ENCODE measurements at regions not wholly inside any gene's neighbourhood (a gene's known extent, or its start where the extent isn't known, plus 50 kb on each side); places are given as distances from the start of the nearest gene placed in this dataset.

DNA sequence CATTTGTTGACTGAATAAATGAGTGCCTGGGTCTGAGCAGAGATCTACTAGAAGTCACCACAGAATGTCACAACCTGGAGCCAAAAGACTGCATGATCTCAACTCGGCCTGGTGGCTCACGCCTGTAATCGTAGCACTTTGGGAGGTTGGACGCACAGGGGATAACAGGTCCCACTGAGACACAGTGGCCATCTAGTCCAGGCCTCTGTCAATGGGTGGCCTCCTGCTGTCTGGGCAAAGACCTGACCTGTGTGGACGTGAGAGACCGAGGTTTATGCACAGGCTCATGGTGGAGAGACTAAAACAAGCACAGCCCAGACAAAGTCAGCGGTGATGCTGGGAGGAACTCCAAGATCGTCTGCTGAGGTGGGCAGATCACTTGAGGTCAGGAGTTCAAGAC lies 103.0 kb upstream of the BACE2 start:
- Histone ChIP-seq H2AFZ (ENCODE audit: low read length) (no peak overlapping the region), H3K9me3 (ENCODE audit: low read length) (no peaks in the 10 kb centered on the region), H3K9me2 (ENCODE audit: insufficient read depth, low read length) (no peaks in the 10 kb centered on the region), H3K79me2 (ENCODE audit: insufficient read depth, low read depth, low read length) (no peaks in the 10 kb centered on the region), H3K4me1 (ENCODE audit: insufficient read depth, low read length, poor library complexity, severe bottlenecking) (no peaks in the 10 kb centered on the region), H3K4me2 (ENCODE audit: low read length) (no peak overlapping the region), H3K36me3 (ENCODE audit: insufficient read depth, low read length) (no peaks in the 10 kb centered on the region), H3K4me3 (ENCODE audit: low read depth, low read length, poor library complexity, severe bottlenecking) (no peak overlapping the region), H3K27ac (ENCODE audit: low read depth, low read length, poor library complexity, severe bottlenecking) (no peak overlapping the region), H4K20me1 (ENCODE audit: insufficient read depth, low read length) (no peaks in the 10 kb centered on the region)
- TF ChIP-seq, protein P1, sequence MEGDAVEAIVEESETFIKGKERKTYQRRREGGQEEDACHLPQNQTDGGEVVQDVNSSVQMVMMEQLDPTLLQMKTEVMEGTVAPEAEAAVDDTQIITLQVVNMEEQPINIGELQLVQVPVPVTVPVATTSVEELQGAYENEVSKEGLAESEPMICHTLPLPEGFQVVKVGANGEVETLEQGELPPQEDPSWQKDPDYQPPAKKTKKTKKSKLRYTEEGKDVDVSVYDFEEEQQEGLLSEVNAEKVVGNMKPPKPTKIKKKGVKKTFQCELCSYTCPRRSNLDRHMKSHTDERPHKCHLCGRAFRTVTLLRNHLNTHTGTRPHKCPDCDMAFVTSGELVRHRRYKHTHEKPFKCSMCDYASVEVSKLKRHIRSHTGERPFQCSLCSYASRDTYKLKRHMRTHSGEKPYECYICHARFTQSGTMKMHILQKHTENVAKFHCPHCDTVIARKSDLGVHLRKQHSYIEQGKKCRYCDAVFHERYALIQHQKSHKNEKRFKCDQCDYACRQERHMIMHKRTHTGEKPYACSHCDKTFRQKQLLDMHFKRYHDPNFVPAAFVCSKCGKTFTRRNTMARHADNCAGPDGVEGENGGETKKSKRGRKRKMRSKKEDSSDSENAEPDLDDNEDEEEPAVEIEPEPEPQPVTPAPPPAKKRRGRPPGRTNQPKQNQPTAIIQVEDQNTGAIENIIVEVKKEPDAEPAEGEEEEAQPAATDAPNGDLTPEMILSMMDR (conservative IDR thresholded peaks at IDR 0.05; ENCODE audit: low read length) = no peak
- TF ChIP-seq EZH2phosphoT487 (IDR thresholded peaks at IDR 0.05; ENCODE audit: borderline replicate concordance, low read depth, low read length) = no peak
- CTCF ChIA-PET (ENCODE audit: unreplicated experiment) = no interaction called here
- BruUV-seq (replicated peaks) = no TSS peak
- intact Hi-C loops (cut with micrococcal nuclease; ENCODE audit: unreplicated experiment) = loop anchor here (5.0 kb wide), 1 partner anchor 923 kb away; no protein-coding TSS in a partner anchor
- POLR2A ChIA-PET = no interaction called here
- no peak for DNase-seq (ENCODE audit: low spot score)

DNA sequence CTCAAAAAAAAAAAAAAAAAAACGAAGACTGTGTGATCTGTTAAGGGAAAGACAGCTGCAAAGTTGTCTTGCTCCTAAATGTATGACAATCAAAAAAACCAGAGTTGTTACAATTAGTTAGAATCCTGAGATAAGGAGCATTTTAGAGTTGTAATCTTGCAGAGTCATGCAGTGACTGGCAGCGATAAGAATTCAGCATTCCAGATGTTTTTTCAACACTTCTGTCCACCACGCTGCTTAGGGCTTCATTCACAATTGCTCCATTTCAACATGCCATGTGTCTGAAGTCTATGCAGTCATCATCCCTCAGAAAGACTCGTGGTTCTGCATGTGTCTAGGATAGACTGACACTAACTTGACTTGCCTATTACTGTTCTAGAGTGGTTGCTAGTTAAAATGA lies 102.4 kb upstream of the BACE2 start:
- ChIA-PET CTCF (ENCODE audit: unreplicated experiment) (no interaction called here), POLR2A (interaction anchor here (0.6 kb wide), 1 partner anchor 81 kb away, joined by 3 read pairs; no protein-coding TSS in a partner anchor)
- H3K9me2 ChIP-seq (ENCODE audit: insufficient read depth, low read length) = no peaks in the 10 kb centered on the region
- H3K9me3 ChIP-seq (ENCODE audit: low read length) = no peaks in the 10 kb centered on the region
- H3K4me3 ChIP-seq (ENCODE audit: low read depth, low read length, poor library complexity, severe bottlenecking) = no peak overlapping the region
- no peak overlapping the region for H3K4me2 ChIP-seq (ENCODE audit: low read length)
- no TSS peak for BruUV-seq (replicated peaks)
- H3K79me2 ChIP-seq (ENCODE audit: insufficient read depth, low read depth, low read length) = no peaks in the 10 kb centered on the region
- no peak overlapping the region for H3K27ac ChIP-seq (ENCODE audit: low read depth, low read length, poor library complexity, severe bottlenecking)
- TF ChIP-seq, protein P1 (conservative IDR thresholded peaks at IDR 0.05; ENCODE audit: low read length) = no peak
- no peak for TF ChIP-seq EZH2phosphoT487 (IDR thresholded peaks at IDR 0.05; ENCODE audit: borderline replicate concordance, low read depth, low read length)
- intact Hi-C loops (cut with micrococcal nuclease; ENCODE audit: unreplicated experiment) = loop anchor here (5.0 kb wide), 1 partner anchor 923 kb away; no protein-coding TSS in a partner anchor
- no peaks in the 10 kb centered on the region for H3K4me1 ChIP-seq (ENCODE audit: insufficient read depth, low read length, poor library complexity, severe bottlenecking)
- H3K36me3 ChIP-seq (ENCODE audit: insufficient read depth, low read length) = no peaks in the 10 kb centered on the region
- H4K20me1 ChIP-seq (ENCODE audit: insufficient read depth, low read length) = no peaks in the 10 kb centered on the region
- no peak for DNase-seq (ENCODE audit: low spot score)
- no peak overlapping the region for H2AFZ ChIP-seq (ENCODE audit: low read length)

DNA sequence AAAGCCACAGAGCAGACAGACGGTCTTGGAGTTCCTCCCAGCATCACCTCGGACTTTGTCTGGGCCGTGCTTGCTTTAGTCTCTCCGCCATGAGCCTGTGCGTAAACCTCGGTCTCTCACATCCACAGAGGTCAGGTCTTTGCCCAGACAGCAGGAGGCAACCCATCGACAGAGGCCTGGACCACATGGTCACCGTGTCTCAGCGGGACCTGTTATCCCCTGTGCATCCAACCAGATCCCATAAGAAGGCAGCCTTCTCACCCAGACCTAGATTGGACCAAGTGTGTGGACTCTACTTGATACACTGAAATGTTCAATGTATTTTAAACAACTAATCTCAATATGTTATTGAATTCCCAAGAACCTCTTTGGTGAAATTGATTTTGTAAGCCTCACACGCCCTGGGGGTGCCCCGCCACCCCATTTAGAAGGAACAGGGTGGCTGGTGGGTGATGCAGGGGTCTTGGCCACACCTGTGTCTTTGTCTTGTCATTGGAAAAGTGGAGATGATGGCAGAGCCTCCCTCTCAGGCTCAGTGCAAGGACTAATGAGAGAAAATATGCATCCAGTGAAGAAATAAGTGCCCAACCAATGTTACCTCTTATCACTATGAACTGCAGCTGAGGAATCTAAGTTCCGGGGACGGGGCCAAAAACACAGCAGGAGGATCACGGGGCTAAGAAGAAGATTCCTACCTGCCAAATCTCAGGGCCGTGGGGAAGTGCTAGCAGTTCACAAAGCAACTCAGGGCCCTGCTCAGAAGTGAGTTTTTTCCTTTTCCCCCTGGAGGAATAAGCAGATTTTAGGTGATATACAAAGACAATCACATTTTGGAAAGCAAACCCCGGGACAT lies 101.6 kb upstream of the BACE2 start:
- no peaks in the 10 kb centered on the region for H3K4me1 ChIP-seq (ENCODE audit: insufficient read depth, low read length, poor library complexity, severe bottlenecking)
- H4K20me1 ChIP-seq (ENCODE audit: insufficient read depth, low read length) = no peaks in the 10 kb centered on the region
- no peaks in the 10 kb centered on the region for H3K79me2 ChIP-seq (ENCODE audit: insufficient read depth, low read depth, low read length)
- intact Hi-C loops (cut with micrococcal nuclease; ENCODE audit: unreplicated experiment) = loop anchor here (5.0 kb wide), 1 partner anchor 924 kb away; no protein-coding TSS in a partner anchor
- DNase-seq (ENCODE audit: low spot score) = no peak
- H3K9me3 ChIP-seq (ENCODE audit: low read length) = no peaks in the 10 kb centered on the region
- H3K36me3 ChIP-seq (ENCODE audit: insufficient read depth, low read length) = no peaks in the 10 kb centered on the region
- H2AFZ ChIP-seq (ENCODE audit: low read length) = no peak overlapping the region
- BruUV-seq (replicated peaks) = no TSS peak
- CTCF ChIA-PET (ENCODE audit: unreplicated experiment) = no interaction called here
- H3K9me2 ChIP-seq (ENCODE audit: insufficient read depth, low read length) = no peaks in the 10 kb centered on the region
- no peak overlapping the region for H3K27ac ChIP-seq (ENCODE audit: low read depth, low read length, poor library complexity, severe bottlenecking)
- no peak for TF ChIP-seq EZH2phosphoT487 (IDR thresholded peaks at IDR 0.05; ENCODE audit: borderline replicate concordance, low read depth, low read length)
- TF ChIP-seq, protein P1 (conservative IDR thresholded peaks at IDR 0.05; ENCODE audit: low read length) = no peak
- POLR2A ChIA-PET = no interaction called here
- H3K4me2 ChIP-seq (ENCODE audit: low read length) = no peak overlapping the region
- H3K4me3 ChIP-seq (ENCODE audit: low read depth, low read length, poor library complexity, severe bottlenecking) = no peak overlapping the region
